GM19240 (cell line): ENCODE measurements at regions not wholly inside any gene's neighbourhood (a gene's known extent, or its start where the extent isn't known, plus 50 kb on each side); places are given as distances from the start of the nearest gene placed in this dataset.

Source experiments
- DNase-seq: peaks from one replicate; pipeline ENCODE4 v3.0.0; 2011; ENCODE audit warnings: low spot score; ENCODE audit not compliant: insufficient read length

GRCh38 chr2:217314021-217314460 lies 454.2 kb upstream of the TNP1 start:
- DNase-seq: no peak

DNA sequence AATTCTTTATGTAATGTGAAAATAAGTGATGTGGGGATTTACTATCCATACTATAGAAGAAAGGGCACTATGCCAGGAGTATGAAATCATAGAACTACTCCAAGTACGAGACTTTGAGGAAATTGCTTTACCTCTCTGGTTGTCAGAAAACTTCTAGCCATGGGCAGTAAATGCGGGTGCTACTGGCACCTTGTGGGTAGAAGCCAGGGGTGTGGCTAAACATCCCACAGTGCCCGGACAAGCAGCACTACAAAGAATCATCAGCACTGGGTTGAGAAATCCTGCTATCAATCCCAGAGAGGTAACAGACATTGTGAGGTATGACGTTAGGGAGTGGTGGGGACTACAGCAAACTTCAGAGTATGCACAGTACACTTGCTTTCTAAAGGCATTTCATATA lies 453.5 kb upstream of the TNP1 start:
- no peak for DNase-seq

GRCh38 chr2:217309056-217309455 lies 449.2 kb upstream of the TNP1 start:
- no peak for DNase-seq

GRCh38 chr2:217307023-217307422 lies 447.2 kb upstream of the TNP1 start:
- DNase-seq: no peak

DNA sequence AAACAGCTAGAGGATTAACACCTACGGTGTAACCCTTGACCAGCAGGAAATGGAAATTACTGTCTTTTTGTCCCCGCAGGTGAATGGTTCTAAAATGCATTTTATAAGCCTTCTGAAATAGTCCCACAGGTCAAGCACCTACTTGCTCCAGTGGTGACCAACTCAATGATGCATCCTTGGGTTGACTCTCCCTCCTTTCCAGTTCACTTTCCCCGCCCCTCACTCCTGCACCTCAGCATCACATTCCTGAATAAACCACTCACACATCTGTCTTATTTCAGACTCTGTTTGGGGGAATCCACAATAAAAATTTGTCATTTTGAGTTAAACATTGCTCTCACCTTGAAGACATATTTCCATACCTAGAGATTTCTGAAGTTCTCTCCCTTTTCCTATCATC lies 446.0 kb upstream of the TNP1 start:
- DNase-seq: no peak

DNA sequence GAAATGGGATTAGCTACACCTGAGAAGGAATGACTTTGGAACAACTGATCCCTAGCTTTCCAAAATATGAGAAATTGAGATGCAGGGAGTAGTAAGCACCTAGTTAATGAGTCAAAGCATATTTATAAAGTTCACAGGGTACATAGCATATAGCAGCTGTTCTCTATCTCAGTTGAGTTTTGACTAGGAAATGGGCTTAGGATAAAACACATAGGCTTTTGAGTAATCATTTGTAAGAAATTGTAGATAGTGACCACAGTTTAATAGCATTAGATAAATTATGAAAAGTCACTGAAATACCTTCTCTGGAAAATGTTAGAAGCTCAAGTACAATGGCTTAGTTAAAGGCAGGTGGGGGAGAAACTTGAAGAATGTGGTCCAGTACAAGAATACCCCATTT lies 444.7 kb upstream of the TNP1 start:
- no peak for DNase-seq

DNA sequence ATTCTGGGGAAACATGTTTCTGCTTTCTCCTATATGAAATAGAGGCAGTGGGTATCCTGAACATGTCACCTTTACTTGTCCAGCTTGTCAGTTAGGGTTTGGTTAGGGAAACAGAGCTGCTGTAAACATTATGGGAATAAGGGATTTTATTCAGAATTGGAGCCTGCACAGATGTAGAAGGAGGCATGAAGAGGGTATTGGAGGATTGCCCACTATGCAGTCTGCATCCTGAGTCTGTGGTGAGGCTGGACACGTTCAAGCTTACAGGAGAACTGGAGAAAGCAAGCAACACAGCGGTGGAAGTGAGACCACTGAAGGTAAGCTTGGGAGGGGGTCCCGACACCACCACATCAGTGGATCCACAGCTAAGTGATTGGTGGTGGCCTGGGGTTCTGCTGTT lies 443.0 kb upstream of the TNP1 start:
- DNase-seq: no peak

DNA sequence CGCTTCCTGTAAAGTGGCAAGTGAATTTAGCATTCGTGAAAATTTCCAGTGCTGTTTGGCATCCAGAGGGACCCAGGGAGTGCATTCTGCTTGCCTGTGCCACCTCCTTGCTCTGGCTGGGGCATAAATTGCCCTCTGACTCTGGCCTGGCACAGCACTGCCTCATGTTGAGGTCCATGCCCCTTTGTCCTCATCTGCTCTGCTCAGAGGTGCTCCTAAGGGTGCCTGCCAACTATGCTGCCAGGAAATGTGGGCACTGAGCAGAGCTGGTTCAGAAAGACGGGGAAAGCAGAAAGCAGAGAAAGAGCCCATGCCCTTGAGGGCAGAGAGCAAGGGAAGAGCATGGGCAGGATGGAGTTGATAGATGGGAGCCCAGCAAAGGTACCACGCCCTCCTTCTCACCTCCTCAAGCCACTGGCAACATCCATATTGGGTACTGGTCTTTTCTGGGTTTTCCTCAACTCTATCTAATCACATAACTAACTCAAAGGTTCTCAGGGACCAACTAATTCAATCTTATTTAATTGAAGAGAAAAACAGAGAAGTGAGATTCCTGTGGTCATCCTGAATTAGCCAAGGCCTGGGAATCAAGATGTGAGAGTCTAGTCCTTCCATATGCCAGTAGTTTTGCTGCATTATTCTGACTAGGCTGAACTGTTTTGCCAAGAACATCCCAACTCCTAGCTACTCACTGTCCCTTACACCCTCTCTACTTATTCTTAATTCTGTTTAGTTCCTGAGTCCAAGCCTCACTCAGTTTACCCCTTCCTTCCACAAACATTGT lies 441.5 kb upstream of the TNP1 start:
- DNase-seq: no peak

DNA sequence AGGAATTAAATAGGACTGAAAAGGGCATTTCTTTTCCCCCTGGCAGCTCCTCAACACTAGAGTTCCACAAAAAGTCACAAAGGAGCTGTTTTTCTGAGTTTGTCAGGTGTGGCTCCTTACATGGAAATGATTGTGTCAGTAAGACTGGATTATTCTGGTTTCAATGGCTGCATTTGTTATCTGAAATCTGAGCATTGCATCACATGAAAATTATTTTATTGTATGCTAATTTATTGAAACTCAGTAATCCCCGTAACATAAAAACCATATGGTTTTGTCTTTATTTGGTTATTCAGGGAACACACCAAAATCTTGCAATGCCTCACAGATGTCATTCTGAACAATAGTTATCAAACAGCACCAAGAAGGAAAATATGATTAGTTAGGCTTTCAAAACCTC lies 439.7 kb upstream of the TNP1 start:
- no peak for DNase-seq

- no peak for DNase-seq
Observed at GRCh38 chr2:217297096-217297495, 437.2 kb upstream of the TNP1 start.

DNA sequence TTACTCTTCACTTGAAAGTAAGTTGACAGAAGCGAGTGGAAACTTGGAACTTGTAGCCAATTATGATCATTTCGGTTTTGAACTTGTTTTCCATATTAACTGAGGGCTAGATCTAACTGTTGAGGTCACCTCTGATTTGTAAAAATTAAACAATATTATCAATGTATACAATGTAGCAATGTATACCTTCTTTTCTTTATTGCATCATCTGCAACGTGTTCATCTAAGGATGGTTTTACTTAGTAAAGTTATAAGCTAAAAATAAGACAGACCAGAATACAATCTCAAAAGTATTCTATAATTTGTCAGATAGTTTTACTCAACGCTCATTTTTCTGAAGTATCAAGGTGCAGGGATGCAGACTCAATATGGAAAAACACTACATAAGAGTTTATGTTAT lies 435.0 kb upstream of the TNP1 start:
- no peak for DNase-seq

- DNase-seq: no peak
Observed at GRCh38 chr2:217294211-217294610, 434.3 kb upstream of the TNP1 start.

- no peak for DNase-seq
Observed at GRCh38 chr2:217293607-217294006, 433.7 kb upstream of the TNP1 start.

DNA sequence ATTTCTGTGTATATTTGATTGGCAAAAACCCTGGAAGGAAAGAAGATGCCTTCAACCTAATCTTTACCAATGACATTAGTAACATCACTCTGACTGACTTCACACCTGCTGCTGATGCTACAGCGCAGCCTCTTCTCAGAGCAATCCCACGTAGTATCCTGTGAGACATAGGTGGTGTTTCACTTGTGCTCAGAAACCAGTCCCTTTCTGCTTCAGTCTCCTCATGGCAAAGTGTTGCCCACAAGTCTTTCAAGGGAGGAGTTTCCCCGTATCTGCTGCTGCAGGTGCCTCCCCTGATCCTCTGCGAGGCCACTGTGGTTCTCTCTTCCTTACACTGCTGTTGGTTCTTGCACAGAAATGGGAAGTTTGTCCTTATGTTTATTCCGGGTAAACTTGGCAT lies 433.2 kb upstream of the TNP1 start:
- no peak for DNase-seq

DNA sequence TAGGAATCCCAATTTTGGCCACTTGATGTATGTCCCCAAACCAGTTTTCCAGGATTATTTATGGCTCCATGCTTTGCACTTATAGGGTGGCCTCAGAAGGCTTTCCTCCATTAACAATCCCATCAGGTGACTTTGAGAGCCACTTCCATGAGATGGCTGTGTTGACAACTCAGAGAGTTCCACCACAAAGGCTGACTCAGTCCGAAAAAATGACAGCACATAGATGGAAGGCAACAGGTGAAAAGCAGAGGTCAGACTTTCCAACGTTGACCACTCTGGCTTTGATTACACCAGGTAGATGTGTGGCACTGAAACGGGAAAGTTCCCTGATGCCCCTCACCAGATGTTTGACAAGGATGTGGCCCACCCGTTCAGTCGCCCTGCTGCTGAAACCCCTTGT lies 431.4 kb upstream of the TNP1 start:
- DNase-seq: no peak

- DNase-seq: no peak
Observed at GRCh38 chr2:217290467-217290866, 430.6 kb upstream of the TNP1 start.

- DNase-seq: no peak
Observed at GRCh38 chr2:217289907-217290280, 430.0 kb upstream of the TNP1 start.

- no peak for DNase-seq
Observed at GRCh38 chr2:217289177-217289906, 429.5 kb upstream of the TNP1 start.

- no peak for DNase-seq
Observed at GRCh38 chr2:217288472-217289063, 428.7 kb upstream of the TNP1 start.

DNA sequence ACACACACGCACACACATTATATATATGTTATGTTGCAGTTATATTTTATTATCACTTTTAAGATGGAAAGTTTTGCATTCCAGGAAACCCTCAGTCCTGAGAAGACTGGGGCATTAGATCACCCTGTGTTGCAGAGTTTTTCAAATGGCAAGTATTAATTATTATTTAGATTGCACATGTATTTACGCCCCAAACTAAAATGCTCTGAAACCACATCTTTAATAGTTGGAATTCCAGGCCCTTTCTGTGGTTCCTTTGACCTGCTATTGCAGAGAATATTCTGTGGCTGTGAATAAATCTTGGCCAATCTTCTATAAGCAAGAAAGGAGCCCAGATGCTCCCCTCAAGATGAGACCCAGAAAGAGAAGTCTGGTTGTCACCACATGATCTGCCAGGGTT lies 427.0 kb upstream of the TNP1 start:
- no peak for DNase-seq

- no peak for DNase-seq
Observed at GRCh38 chr2:217285926-217286325, 426.1 kb upstream of the TNP1 start.

DNA sequence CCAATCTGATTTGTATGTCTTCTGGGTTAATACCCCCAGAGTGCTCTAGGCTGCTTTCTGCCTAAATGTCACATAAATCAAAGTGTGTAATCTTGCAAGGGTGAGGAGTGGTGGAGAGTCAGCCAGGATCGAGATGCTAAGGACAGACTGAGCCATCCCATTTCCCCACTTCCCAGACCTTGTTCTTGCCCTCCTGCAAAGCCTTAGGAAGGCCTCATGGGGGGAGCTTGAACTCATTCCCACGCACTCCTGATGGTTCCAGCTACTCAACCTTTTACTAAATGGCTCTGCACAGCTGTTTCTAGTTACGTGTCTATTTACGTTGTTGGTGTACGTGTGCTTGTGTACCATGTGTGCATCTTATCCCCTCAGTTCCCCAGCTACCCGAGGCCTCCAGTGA lies 423.6 kb upstream of the TNP1 start:
- DNase-seq: no peak

- no peak for DNase-seq
Observed at GRCh38 chr2:217282531-217282930, 422.7 kb upstream of the TNP1 start.
